ENCODE measurements at regions not wholly inside any gene's neighbourhood (a gene's known extent, or its start where the extent isn't known, plus 50 kb on each side); places are given as distances from the start of the nearest gene placed in this dataset.

- TF ChIP-seq ZFX (IDR thresholded peaks at IDR 0.05; ENCODE audit: borderline replicate concordance) (no peak), CTCF (IDR thresholded peaks at IDR 0.05) (no peak)
- H3K27ac ChIP-seq = no peak overlapping the region
Measured at GRCh38 chr1:55926906-55927471, 652.4 kb downstream of the PLPP3 start.

GRCh38 chr1:55916907-55917306 is 662.5 kb downstream of the PLPP3 start:
- H3K27ac ChIP-seq = no peak overlapping the region
- TF ChIP-seq ZFX (IDR thresholded peaks at IDR 0.05; ENCODE audit: borderline replicate concordance) (no peak), CTCF (IDR thresholded peaks at IDR 0.05) (no peak)

- no peak for TF ChIP-seq ZFX (IDR thresholded peaks at IDR 0.05; ENCODE audit: borderline replicate concordance)
- no peak for TF ChIP-seq CTCF (IDR thresholded peaks at IDR 0.05)
- H3K27ac ChIP-seq = no peak overlapping the region
Measured at GRCh38 chr1:55916481-55916880, 662.9 kb downstream of the PLPP3 start.

GRCh38 chr1:55913565-55913964 is 665.8 kb downstream of the PLPP3 start:
- TF ChIP-seq CTCF (IDR thresholded peaks at IDR 0.05) = no peak
- TF ChIP-seq ZFX (IDR thresholded peaks at IDR 0.05; ENCODE audit: borderline replicate concordance) = no peak
- H3K27ac ChIP-seq = no peak overlapping the region

- TF ChIP-seq ZFX (IDR thresholded peaks at IDR 0.05; ENCODE audit: borderline replicate concordance) = no peak
- TF ChIP-seq CTCF (IDR thresholded peaks at IDR 0.05) = no peak
- H3K27ac ChIP-seq = no peak overlapping the region
Measured at GRCh38 chr1:55912438-55912837, 666.9 kb downstream of the PLPP3 start.

- no peak overlapping the region for H3K27ac ChIP-seq
- TF ChIP-seq CTCF (IDR thresholded peaks at IDR 0.05) (no peak), ZFX (IDR thresholded peaks at IDR 0.05; ENCODE audit: borderline replicate concordance) (no peak)
Measured at GRCh38 chr1:55904541-55904940, 674.8 kb downstream of the PLPP3 start.

GRCh38 chr1:55898181-55898580 is 681.2 kb downstream of the PLPP3 start:
- TF ChIP-seq CTCF (IDR thresholded peaks at IDR 0.05) (no peak), ZFX (IDR thresholded peaks at IDR 0.05; ENCODE audit: borderline replicate concordance) (no peak)
- no peak overlapping the region for H3K27ac ChIP-seq

Data from 22Rv1 (cell line).